ENCODE measurements at regions not wholly inside any gene's neighbourhood (a gene's known extent, or its start where the extent isn't known, plus 50 kb on each side); places are given as distances from the start of the nearest gene placed in this dataset.

DNA sequence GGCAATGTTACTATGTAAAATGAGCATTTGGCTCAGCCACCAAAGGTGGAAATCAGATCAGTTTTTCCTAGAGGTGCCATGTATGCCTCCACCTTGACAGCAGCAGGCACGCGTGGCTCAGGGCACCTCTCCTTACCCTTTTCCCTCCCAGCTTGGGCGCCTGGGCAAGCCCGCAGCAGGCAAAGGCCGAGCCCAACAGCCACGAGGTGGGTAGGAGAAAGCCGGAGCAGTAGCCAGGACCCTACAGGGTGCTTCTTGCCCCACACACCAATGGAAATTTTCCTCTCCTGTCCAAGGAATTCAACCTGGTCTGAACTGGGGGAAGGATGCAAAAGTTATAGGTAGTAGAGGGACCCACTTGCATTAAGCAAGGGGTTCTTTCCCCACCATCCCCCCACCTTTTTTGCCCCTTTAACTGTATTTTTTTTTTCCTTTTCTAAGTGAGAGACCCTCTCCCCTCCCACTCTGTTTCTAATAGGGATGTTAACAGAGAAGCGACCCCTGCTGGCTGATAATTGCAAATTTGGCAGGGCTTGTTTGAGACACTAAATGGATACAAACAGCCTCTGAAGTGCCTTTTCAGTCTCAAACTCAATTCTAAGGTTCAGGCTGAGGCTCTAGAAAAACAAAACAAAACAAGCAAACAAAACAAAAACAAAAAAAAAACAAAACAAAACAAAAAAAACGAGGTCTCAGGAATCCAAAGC is 895.1 kb downstream of the PCDH18 start:
- Histone ChIP-seq H3K9ac (ENCODE audit: low read length) (no peak overlapping the region), H3F3A (ENCODE audit: insufficient read depth) (no peaks in the 10 kb centered on the region), H3K4me2 (ENCODE audit: low read depth, low read length, poor library complexity, severe bottlenecking) (no peak overlapping the region), H4K20me1 (ENCODE audit: low read depth, low read length) (no peaks in the 10 kb centered on the region), H3K27ac (ENCODE audit: low read depth, low read length) (no peak overlapping the region), H3K36me3 (ENCODE audit: low read length) (no peaks in the 10 kb centered on the region), H3K9me2 (replicated peaks; ENCODE audit: insufficient read depth, low read length) (no peaks in the 10 kb centered on the region), H3K4me3 (ENCODE audit: insufficient read depth, low read length, poor library complexity, severe bottlenecking) (no peak overlapping the region), H3K79me2 (ENCODE audit: insufficient read depth, low read length) (no peaks in the 10 kb centered on the region), H2AFZ (ENCODE audit: low read depth, low read length, severe bottlenecking) (no peak overlapping the region), H3K9me3 (ENCODE audit: insufficient read depth, low read length) (no peaks in the 10 kb centered on the region), H3K27me3 (ENCODE audit: low read length) (no peaks in the 10 kb centered on the region)
- TF ChIP-seq EZH2phosphoT487 (conservative IDR thresholded peaks at IDR 0.05; ENCODE audit: low read length): no peak
- TF ChIP-seq, protein P1, sequence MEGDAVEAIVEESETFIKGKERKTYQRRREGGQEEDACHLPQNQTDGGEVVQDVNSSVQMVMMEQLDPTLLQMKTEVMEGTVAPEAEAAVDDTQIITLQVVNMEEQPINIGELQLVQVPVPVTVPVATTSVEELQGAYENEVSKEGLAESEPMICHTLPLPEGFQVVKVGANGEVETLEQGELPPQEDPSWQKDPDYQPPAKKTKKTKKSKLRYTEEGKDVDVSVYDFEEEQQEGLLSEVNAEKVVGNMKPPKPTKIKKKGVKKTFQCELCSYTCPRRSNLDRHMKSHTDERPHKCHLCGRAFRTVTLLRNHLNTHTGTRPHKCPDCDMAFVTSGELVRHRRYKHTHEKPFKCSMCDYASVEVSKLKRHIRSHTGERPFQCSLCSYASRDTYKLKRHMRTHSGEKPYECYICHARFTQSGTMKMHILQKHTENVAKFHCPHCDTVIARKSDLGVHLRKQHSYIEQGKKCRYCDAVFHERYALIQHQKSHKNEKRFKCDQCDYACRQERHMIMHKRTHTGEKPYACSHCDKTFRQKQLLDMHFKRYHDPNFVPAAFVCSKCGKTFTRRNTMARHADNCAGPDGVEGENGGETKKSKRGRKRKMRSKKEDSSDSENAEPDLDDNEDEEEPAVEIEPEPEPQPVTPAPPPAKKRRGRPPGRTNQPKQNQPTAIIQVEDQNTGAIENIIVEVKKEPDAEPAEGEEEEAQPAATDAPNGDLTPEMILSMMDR (IDR thresholded peaks at IDR 0.05; ENCODE audit: insufficient read depth, low read length, poor library complexity, severe bottlenecking): no peak

DNA sequence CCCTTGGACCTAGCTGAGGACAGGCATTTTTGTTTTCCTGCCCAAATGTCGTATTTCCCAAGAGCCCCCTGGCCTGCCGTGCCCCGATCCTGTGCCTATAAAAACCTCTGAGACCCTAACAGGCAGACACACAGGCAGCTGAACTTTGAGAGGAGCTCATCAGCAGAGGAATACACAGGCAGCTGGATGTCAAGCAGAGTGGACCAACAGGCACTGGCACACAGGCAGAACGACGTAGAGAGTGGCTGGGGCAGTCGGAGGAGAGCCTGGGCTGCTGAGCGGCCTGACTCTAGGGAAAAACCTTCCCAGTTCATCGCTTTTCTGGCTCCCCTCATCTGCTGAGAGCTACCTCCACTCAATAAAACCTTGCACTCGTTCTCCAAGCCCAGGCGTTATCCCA is 896.1 kb downstream of the PCDH18 start:
- H3F3A ChIP-seq (ENCODE audit: insufficient read depth): no peaks in the 10 kb centered on the region
- no peaks in the 10 kb centered on the region for H3K36me3 ChIP-seq (ENCODE audit: low read length)
- H3K9me3 ChIP-seq (ENCODE audit: insufficient read depth, low read length): no peaks in the 10 kb centered on the region
- H3K4me2 ChIP-seq (ENCODE audit: low read depth, low read length, poor library complexity, severe bottlenecking): no peak overlapping the region
- no peak overlapping the region for H3K4me3 ChIP-seq (ENCODE audit: insufficient read depth, low read length, poor library complexity, severe bottlenecking)
- H3K9me2 ChIP-seq (replicated peaks; ENCODE audit: insufficient read depth, low read length): no peaks in the 10 kb centered on the region
- H3K27me3 ChIP-seq (ENCODE audit: low read length): no peaks in the 10 kb centered on the region
- no peak overlapping the region for H2AFZ ChIP-seq (ENCODE audit: low read depth, low read length, severe bottlenecking)
- no peak overlapping the region for H3K9ac ChIP-seq (ENCODE audit: low read length)
- TF ChIP-seq, protein P1 (IDR thresholded peaks at IDR 0.05; ENCODE audit: insufficient read depth, low read length, poor library complexity, severe bottlenecking): no peak
- no peak for TF ChIP-seq EZH2phosphoT487 (conservative IDR thresholded peaks at IDR 0.05; ENCODE audit: low read length)
- H3K27ac ChIP-seq (ENCODE audit: low read depth, low read length): no peak overlapping the region
- no peaks in the 10 kb centered on the region for H4K20me1 ChIP-seq (ENCODE audit: low read depth, low read length)
- no peaks in the 10 kb centered on the region for H3K79me2 ChIP-seq (ENCODE audit: insufficient read depth, low read length)

DNA sequence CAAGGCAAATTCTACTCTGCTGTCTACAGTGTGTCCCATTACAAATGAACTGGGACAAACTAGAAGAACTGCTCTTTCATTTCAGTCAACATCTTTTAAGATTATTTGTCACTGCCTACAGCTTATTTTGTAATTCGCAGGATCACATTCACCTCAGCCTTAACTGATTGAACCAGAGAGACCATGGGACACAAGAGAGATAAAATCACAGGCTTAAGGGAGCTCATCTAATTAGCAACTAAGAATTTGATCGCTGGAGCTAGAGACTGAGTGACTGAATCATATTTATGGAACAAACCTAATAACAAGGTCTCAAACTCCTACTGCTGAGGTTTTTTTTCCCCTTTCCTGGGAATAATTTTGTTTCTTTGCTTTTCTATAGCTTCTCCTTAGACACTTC is 898.2 kb downstream of the PCDH18 start:
- H3K27ac ChIP-seq (ENCODE audit: low read depth, low read length): no peak overlapping the region
- TF ChIP-seq EZH2phosphoT487 (conservative IDR thresholded peaks at IDR 0.05; ENCODE audit: low read length): no peak
- TF ChIP-seq, protein P1 (IDR thresholded peaks at IDR 0.05; ENCODE audit: insufficient read depth, low read length, poor library complexity, severe bottlenecking): no peak
- H3K9me3 ChIP-seq (ENCODE audit: insufficient read depth, low read length): no peaks in the 10 kb centered on the region
- H3K9me2 ChIP-seq (replicated peaks; ENCODE audit: insufficient read depth, low read length): no peaks in the 10 kb centered on the region
- no peak overlapping the region for H3K4me3 ChIP-seq (ENCODE audit: insufficient read depth, low read length, poor library complexity, severe bottlenecking)
- H3K9ac ChIP-seq (ENCODE audit: low read length): no peak overlapping the region
- H2AFZ ChIP-seq (ENCODE audit: low read depth, low read length, severe bottlenecking): no peak overlapping the region
- H4K20me1 ChIP-seq (ENCODE audit: low read depth, low read length): no peaks in the 10 kb centered on the region
- H3K36me3 ChIP-seq (ENCODE audit: low read length): no peaks in the 10 kb centered on the region
- H3F3A ChIP-seq (ENCODE audit: insufficient read depth): no peaks in the 10 kb centered on the region
- H3K79me2 ChIP-seq (ENCODE audit: insufficient read depth, low read length): no peaks in the 10 kb centered on the region
- H3K4me2 ChIP-seq (ENCODE audit: low read depth, low read length, poor library complexity, severe bottlenecking): no peak overlapping the region
- H3K27me3 ChIP-seq (ENCODE audit: low read length): no peaks in the 10 kb centered on the region

Data from SU-DHL-6 (cell line).